PFSK-1 (cell line): ENCODE measurements at regions not wholly inside any gene's neighbourhood (a gene's known extent, or its start where the extent isn't known, plus 50 kb on each side); places are given as distances from the start of the nearest gene placed in this dataset.

Source experiments
- POLR2AphosphoS5 ChIP-seq: IDR thresholded peaks from 2 replicates; pipeline ENCODE4 v1.6.1; 2012; ENCODE audit warnings: low read depth, mild to moderate bottlenecking, control low read depth, low read length, moderate library complexity
- REST ChIP-seq, 2 experiments: IDR thresholded peaks; 2 replicates each; pipeline versions ENCODE4 v1.6.1 to v1.8.0; 2011 to 2012; ENCODE audit warnings: low read depth in 2 of 2, low read length in 2 of 2, control low read depth in 1 of 2, inconsistent platforms in 1 of 2, mild to moderate bottlenecking in 1 of 2, moderate library complexity in 1 of 2; ENCODE audit not compliant: insufficient read depth in 1 of 2

DNA sequence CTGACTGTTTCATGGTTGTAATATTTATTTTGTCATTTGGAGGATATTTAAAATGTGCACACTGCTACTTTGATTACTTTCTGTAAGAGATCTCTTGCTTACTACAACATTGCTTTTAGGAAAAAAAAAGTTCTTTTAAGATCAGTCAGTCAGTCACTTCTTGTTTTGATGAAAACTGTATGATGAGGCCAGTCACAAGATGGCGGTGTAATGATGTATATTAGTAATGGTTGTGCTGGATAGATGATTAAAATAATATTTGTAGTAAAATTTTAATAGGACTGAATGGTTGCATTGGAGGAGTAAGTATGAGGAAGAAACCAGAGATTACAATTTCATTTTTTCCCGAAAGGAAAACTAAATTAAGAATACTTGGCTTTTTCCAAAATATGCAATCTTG is 2411.1 kb downstream of the PCDH9 start:
- TF ChIP-seq POLR2AphosphoS5 (no peak), REST (IDR thresholded peaks at IDR 0.05; ENCODE audit: insufficient read depth in 1 of 2, low read depth in 2 of 2, low read length in 2 of 2) (no peak)
